DOHH2 (cell line): ENCODE measurements at regions not wholly inside any gene's neighbourhood (a gene's known extent, or its start where the extent isn't known, plus 50 kb on each side); places are given as distances from the start of the nearest gene placed in this dataset.

Experiments
- H3F3A ChIP-seq: fragments of 200-600 bp; sonication (generic), shearing (Covaris generic); 2 replicates; pipeline ENCODE4 v1.6.0; 2016; ENCODE audit warnings: antibody characterized with exemption, mild to moderate bottlenecking; ENCODE audit not compliant: control insufficient read depth, insufficient read depth
- H3K27ac ChIP-seq: fragments of 200-600 bp; sonication (generic); 2 replicates; pipeline ENCODE4 v1.5.1; 2014; ENCODE audit warnings: low read depth, mild to moderate bottlenecking, low read length, moderate library complexity
- H3K27me3 ChIP-seq: fragments of 200-600 bp; sonication (generic); 2 replicates; pipeline ENCODE4 v1.6.1; 2014; ENCODE audit warnings: mild to moderate bottlenecking, low read length, mixed read lengths; ENCODE audit not compliant: control insufficient read depth
- H3K36me3 ChIP-seq: fragments of 200-600 bp; sonication (generic); 2 replicates; pipeline ENCODE4 v1.6.1; 2014; ENCODE audit warnings: mild to moderate bottlenecking, low read length, moderate library complexity, mixed read lengths; ENCODE audit not compliant: control insufficient read depth
- H3K4me1 ChIP-seq: fragments of 200-600 bp; sonication (generic); 2 replicates; pipeline ENCODE4 v1.6.1; 2014; ENCODE audit warnings: mild to moderate bottlenecking, low read length, mixed read lengths; ENCODE audit not compliant: control insufficient read depth
- H3K4me2 ChIP-seq: fragments of 200-600 bp; sonication (generic); 2 replicates; pipeline ENCODE4 v1.6.0; 2014; ENCODE audit warnings: mild to moderate bottlenecking, low read length, moderate library complexity
- H3K4me3 ChIP-seq: fragments of 200-600 bp; sonication (generic); 2 replicates; pipeline ENCODE4 v1.5.1; 2014; ENCODE audit warnings: mild to moderate bottlenecking, low read length, mixed read lengths
- H3K79me2 ChIP-seq: fragments of 200-600 bp; sonication (generic); 2 replicates; pipeline ENCODE4 v1.6.1; 2014; ENCODE audit warnings: mild to moderate bottlenecking, low read length, mixed read lengths; ENCODE audit not compliant: control insufficient read depth
- H3K9me2 ChIP-seq: fragments of 200-600 bp; sonication (generic); replicated peaks from 2 replicates; pipeline ENCODE4 v1.6.1; 2014; ENCODE audit warnings: mild to moderate bottlenecking, low read length, mixed read lengths; ENCODE audit not compliant: control insufficient read depth
- H3K9me3 ChIP-seq: fragments of 200-600 bp; sonication (generic); 2 replicates; pipeline ENCODE4 v1.6.1; 2014; ENCODE audit warnings: antibody characterized with exemption, low read length, mixed read lengths; ENCODE audit not compliant: control insufficient read depth, insufficient read depth
- H4K20me1 ChIP-seq: fragments of 200-600 bp; sonication (generic); 2 replicates; pipeline ENCODE4 v1.6.0; 2014; ENCODE audit warnings: low read depth, mild to moderate bottlenecking, antibody characterized with exemption, low read length, moderate library complexity; ENCODE audit not compliant: control insufficient read depth, insufficient read depth
- CTCF ChIP-seq: fragments of 200-600 bp; sonication (generic); IDR thresholded peaks from one replicate; pipeline ENCODE4 v1.5.1; 2014; ENCODE audit warnings: antibody characterized with exemption, mild to moderate bottlenecking, low read depth, low read length; ENCODE audit not compliant: poor library complexity, severe bottlenecking
- EZH2phosphoT487 ChIP-seq: fragments of 200-600 bp; sonication (generic); IDR thresholded peaks from 2 replicates; pipeline ENCODE4 v1.6.1; 2017; ENCODE audit warnings: borderline replicate concordance, mild to moderate bottlenecking, antibody characterized with exemption, low read length, moderate library complexity, mixed read lengths

- Histone ChIP-seq H4K20me1 (no peaks in the 10 kb centered on the region), H3K4me1 (peaks cover 3% of the 10 kb centered on the region; the same call in 1 of the 2 replicates)
- TF ChIP-seq EZH2phosphoT487: no peak
- no peak for TF ChIP-seq CTCF
Measured at GRCh38 chr9:78525986-78526560, 229.1 kb downstream of the PSAT1 start.

GRCh38 chr9:78533500-78533899 lies 236.6 kb downstream of the PSAT1 start:
- H3K9me3 ChIP-seq: no peaks in the 10 kb centered on the region
- no peak overlapping the region for H3K4me2 ChIP-seq
- no peaks in the 10 kb centered on the region for H3K27me3 ChIP-seq
- H3K27ac ChIP-seq: no peak overlapping the region
- H3K4me1 ChIP-seq: no peaks in the 10 kb centered on the region
- H4K20me1 ChIP-seq: no peaks in the 10 kb centered on the region
- H3K79me2 ChIP-seq: no peaks in the 10 kb centered on the region
- H3K4me3 ChIP-seq: no peak overlapping the region
- TF ChIP-seq EZH2phosphoT487 (no peak), CTCF (no peak)
- H3F3A ChIP-seq: no peaks in the 10 kb centered on the region
- H3K9me2 ChIP-seq: no peaks in the 10 kb centered on the region
- H3K36me3 ChIP-seq: no peaks in the 10 kb centered on the region

More at GRCh38 chr9:78525986-78526560, 229.1 kb downstream of the PSAT1 start:
- Histone ChIP-seq H3K9me2 (no peaks in the 10 kb centered on the region), H3K4me2 (no peak overlapping the region), H3K9me3 (no peaks in the 10 kb centered on the region), H3K36me3 (no peaks in the 10 kb centered on the region), H3K27me3 (no peaks in the 10 kb centered on the region), H3K4me3 (no peak overlapping the region), H3K27ac (no peak overlapping the region), H3F3A (no peaks in the 10 kb centered on the region), H3K79me2 (no peaks in the 10 kb centered on the region)

- Histone ChIP-seq H3F3A (no peaks in the 10 kb centered on the region), H3K27me3 (no peaks in the 10 kb centered on the region), H3K4me2 (no peak overlapping the region), H3K9me2 (no peaks in the 10 kb centered on the region), H3K4me3 (no peak overlapping the region), H3K27ac (no peak overlapping the region), H4K20me1 (no peaks in the 10 kb centered on the region), H3K36me3 (no peaks in the 10 kb centered on the region), H3K9me3 (no peaks in the 10 kb centered on the region), H3K79me2 (no peaks in the 10 kb centered on the region), H3K4me1 (no peaks in the 10 kb centered on the region)
- TF ChIP-seq EZH2phosphoT487: no peak
- TF ChIP-seq CTCF: no peak
Measured at GRCh38 chr9:78539188-78539587, 242.3 kb downstream of the PSAT1 start.
